HepG2 (cell line): ENCODE measurements at regions not wholly inside any gene's neighbourhood (a gene's known extent, or its start where the extent isn't known, plus 50 kb on each side); places are given as distances from the start of the nearest gene placed in this dataset.

ENCODE experiments used
- ATAC-seq: fragments of 200-7000 bp; cut with Tn5 transposase; 3 replicates; pipeline ENCODE4 v1.9.1; 2020; ENCODE audit warnings: mild to moderate bottlenecking, moderate library complexity
- BruUV-seq: library from RNA; stranded (reverse); fragments of 400-500 nt; replicated peaks from 2 replicates; lab custom pipeline; 2021; lab: Mats Ljungman, UMichigan
- CTCF ChIA-PET: fragments of 300-600 bp; formaldehyde crosslinking; extraction: SDS; loops from one replicate; lab custom pipeline; 2021; ENCODE audit warnings: low total read pairs, inconsistent platforms, low intra/inter-chr PET ratio; lab: Yijun Ruan, JAX
- POLR2A ChIA-PET: fragments of 350-600 bp; sonication (Branson Sonifier 250); formaldehyde crosslinking; loops from one replicate; lab custom pipeline; 2020; ENCODE audit warnings: antibody characterized with exemption, inconsistent platforms; lab: Yijun Ruan, JAX
- DNase-seq: peaks from one replicate; pipeline ENCODE4 v3.0.0-alpha.2; 2015; ENCODE audit warnings: low spot score
- FAIRE-seq: peaks from 3 replicates; lab custom pipeline; 2011; peaks lifted over from hg19 to GRCh38; lab: Jason Lieb, UNC
- H2AFZ ChIP-seq: one replicate; pipeline ENCODE4 v1.6.1; 2011; ENCODE audit warnings: low read length, inconsistent platforms
- H3K27ac ChIP-seq: fragments of 300-600 bp; 3 replicates; pipeline ENCODE4 v1.8.0; 2011; ENCODE audit warnings: mixed run types, mild to moderate bottlenecking, mixed read lengths, low read length, inconsistent platforms; ENCODE audit not compliant: insufficient read depth; ENCODE audit errors: extremely low read length
- H3K27me3 ChIP-seq, 2 experiments: fragments of 200-600 bp in 1 of 2; 2 replicates in 1 of 2; 3 replicates in 1 of 2; pipeline versions ENCODE4 v1.6.0 to v1.8.0; 2011; ENCODE audit warnings: low read length in 2 of 2, mild to moderate bottlenecking in 2 of 2, moderate library complexity in 2 of 2, inconsistent platforms in 1 of 2; ENCODE audit not compliant: insufficient read depth in 2 of 2, control insufficient read depth in 1 of 2
- H3K36me3 ChIP-seq, 2 experiments: fragments of 200-600 bp in 1 of 2; replicated peaks in 1 of 2; 2 replicates in 1 of 2; 3 replicates in 1 of 2; pipeline versions ENCODE4 v1.5.1 to v1.8.0; 2011; ENCODE audit warnings: low read length in 2 of 2, inconsistent platforms in 1 of 2; ENCODE audit not compliant: insufficient read depth in 2 of 2, control insufficient read depth in 1 of 2
- H3K4me1 ChIP-seq: 2 replicates; pipeline ENCODE4 v1.5.1; 2012; ENCODE audit warnings: low read length, inconsistent platforms; ENCODE audit not compliant: insufficient read depth
- H3K4me2 ChIP-seq: 2 replicates; pipeline ENCODE4 v1.6.0; 2011; ENCODE audit warnings: low read depth, low read length, inconsistent platforms
- H3K4me3 ChIP-seq, 3 experiments: fragments of 200-600 bp in 1 of 3; sonication (generic), shearing (Covaris generic) in 1 of 3; replicated peaks in 1 of 3; 2 replicates each; pipeline ENCODE4 v1.5.1; 2011 to 2016; ENCODE audit warnings: low read length in 3 of 3, inconsistent platforms in 2 of 3, low read depth in 2 of 3, mild to moderate bottlenecking in 2 of 3, control low read depth in 1 of 3, mixed read lengths in 1 of 3; ENCODE audit not compliant: insufficient read depth in 1 of 3
- H3K79me2 ChIP-seq: one replicate; pipeline ENCODE4 v1.6.1; 2011; ENCODE audit warnings: low read length, inconsistent platforms; ENCODE audit not compliant: insufficient read depth
- H3K9ac ChIP-seq: 2 replicates; pipeline ENCODE4 v1.6.0; 2011; ENCODE audit warnings: mild to moderate bottlenecking, low read depth, low read length, inconsistent platforms; ENCODE audit not compliant: insufficient read depth
- H3K9me3 ChIP-seq: 2 replicates; pipeline ENCODE4 v1.5.1; 2012; ENCODE audit warnings: mild to moderate bottlenecking, low read length
- H4K20me1 ChIP-seq: 2 replicates; pipeline ENCODE4 v1.6.0; 2011; ENCODE audit warnings: inconsistent platforms, mild to moderate bottlenecking, low read length, moderate library complexity; ENCODE audit not compliant: insufficient read depth
- BRD4 ChIP-seq: sonication (generic); formaldehyde crosslinking; IDR thresholded peaks from 2 replicates; pipeline ENCODE4 v1.4.0; 2020; ENCODE audit warnings: missing genetic modification reagents
- CC2D1A ChIP-seq: sonication (generic); formaldehyde crosslinking; IDR thresholded peaks from 2 replicates; pipeline ENCODE4 v1.8.1; 2023; ENCODE audit warnings: mild to moderate bottlenecking, missing genetic modification reagents
- ESRRA ChIP-seq: sonication (generic); formaldehyde crosslinking; IDR thresholded peaks from 2 replicates; pipeline ENCODE4 v1.5.1; 2020; ENCODE audit warnings: mild to moderate bottlenecking, low read depth, missing genetic modification reagents
- ETV6 ChIP-seq: sonication (generic); formaldehyde crosslinking; conservative IDR thresholded peaks from 2 replicates; pipeline ENCODE4 v1.4.0; 2020; ENCODE audit warnings: missing genetic modification reagents
- MTA1 ChIP-seq: sonication (generic); formaldehyde crosslinking; IDR thresholded peaks from 2 replicates; pipeline ENCODE4 v1.4.0; 2020; ENCODE audit warnings: missing genetic modification reagents, mild to moderate bottlenecking, borderline replicate concordance
- NR2F1 ChIP-seq, 2 experiments: fragments of 450-650 bp in 1 of 2; formaldehyde crosslinking in 1 of 2; IDR thresholded peaks; 2 replicates each; pipeline versions ENCODE4 v1.5.0 to v1.6.1; 2016 to 2020; ENCODE audit warnings: mild to moderate bottlenecking in 1 of 2, missing compliant biosample characterization in 1 of 2, missing genetic modification reagents in 1 of 2, moderate library complexity in 1 of 2
- ZBTB1 ChIP-seq: sonication (generic); formaldehyde crosslinking; IDR thresholded peaks from 2 replicates; pipeline ENCODE4 v1.4.0; 2020; ENCODE audit warnings: missing genetic modification reagents, borderline replicate concordance
- ZNF343 ChIP-seq: sonication (generic); formaldehyde crosslinking; IDR thresholded peaks from 2 replicates; pipeline ENCODE4 v1.4.0; 2020; ENCODE audit warnings: mild to moderate bottlenecking, missing genetic modification reagents
- ZNF501 ChIP-seq: sonication (generic); formaldehyde crosslinking; IDR thresholded peaks from 2 replicates; pipeline ENCODE4 v1.5.1; 2020; ENCODE audit warnings: mild to moderate bottlenecking, moderate library complexity, missing genetic modification reagents
- ZNF644 ChIP-seq: IDR thresholded peaks from 2 replicates; pipeline ENCODE4 v1.6.1; 2016; ENCODE audit warnings: low read depth
- ZNF713 ChIP-seq: sonication (generic); formaldehyde crosslinking; IDR thresholded peaks from 2 replicates; pipeline ENCODE4 v1.4.0; 2020; ENCODE audit warnings: mild to moderate bottlenecking, missing genetic modification reagents
- ZNF75D ChIP-seq: sonication (generic); formaldehyde crosslinking; IDR thresholded peaks from 2 replicates; pipeline ENCODE4 v1.8.1; 2023; ENCODE audit warnings: missing genetic modification reagents, mild to moderate bottlenecking, borderline replicate concordance
- WGBS: methylation state at CpG from one replicate; pipeline ENCODE4 v1.1.6; 2017; ENCODE audit warnings: low lambda C conversion rate; 5-methylcytosine and 5-hydroxymethylcytosine counted together
- in situ Hi-C: cut with HindIII; loops from 2 replicates; pipeline ENCODE4 v1.10.0; 2017; ENCODE audit warnings: low pct_unique_long_range_greater_than_20kb; ENCODE audit not compliant: extremely low pct_ligation_motif_present
- intact Hi-C: fragments of 100-400 bp; cut with micrococcal nuclease; formaldehyde crosslinking; loops from one replicate; pipeline ENCODE4 v1.10.0; 2022; ENCODE audit not compliant: unreplicated experiment
- TF ChIP-seq, protein P1 (sequence below), 2 experiments: fragments of 450-650 bp in 1 of 2; sonication (generic) in 1 of 2; formaldehyde crosslinking in 1 of 2; IDR thresholded peaks; 2 replicates each; pipeline versions ENCODE4 v1.6.1 to v1.8.0; 2016 to 2022; ENCODE audit warnings: antibody characterized with exemption in 1 of 2, mild to moderate bottlenecking in 1 of 2, missing genetic modification reagents in 1 of 2

DNA sequence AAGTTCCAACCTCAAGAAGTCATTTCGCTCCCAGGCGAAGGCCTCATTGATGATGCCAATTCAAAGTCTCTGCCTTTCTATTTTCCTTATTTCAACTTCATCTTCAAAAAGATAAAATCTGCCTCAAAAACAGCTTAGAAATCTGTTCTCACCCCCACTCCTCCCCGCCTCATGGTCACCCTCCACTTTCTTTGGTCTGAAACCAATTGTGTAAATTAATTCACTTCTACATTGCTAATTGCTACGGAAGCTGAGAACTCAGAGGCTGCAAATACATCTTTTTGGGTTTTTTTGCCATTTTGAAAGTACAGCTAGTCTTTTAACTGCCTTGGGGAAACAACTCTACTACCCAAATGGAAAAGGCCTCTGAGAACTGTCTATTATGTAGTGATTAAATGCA is 350.0 kb upstream of the SLC24A2 start:
- 12% methylated on average over 4 of the region's 4 CpGs for WGBS
- Histone ChIP-seq H3K4me3 (no peak overlapping the region), H3K27me3 (no peaks in the 10 kb centered on the region; a peak in 2 of 5 replicates), H2AFZ (no peak overlapping the region), H3K79me2 (no peaks in the 10 kb centered on the region), H3K36me3 (no peaks in the 10 kb centered on the region), H3K9ac (no peak overlapping the region), H3K4me1 (no peaks in the 10 kb centered on the region), H3K27ac (no peak overlapping the region), H4K20me1 (no peaks in the 10 kb centered on the region), H3K9me3 (no peaks in the 10 kb centered on the region), H3K4me2 (no peak overlapping the region)
- CTCF ChIA-PET, result no interaction called here
- no peak for TF ChIP-seq ZNF343 (CRISPR knock-in tag)
- no peak for TF ChIP-seq ETV6 (CRISPR knock-in tag)
- no peak for TF ChIP-seq ZNF644 (CRISPR knock-in tag)
- TF ChIP-seq ZNF501 (CRISPR knock-in tag), result no peak
- no peak for TF ChIP-seq ZBTB1
- no peak for TF ChIP-seq NR2F1 (CRISPR knock-in tag; IDR thresholded peaks at IDR 0.05)
- TF ChIP-seq ESRRA (CRISPR knock-in tag), result no peak
- no peak for TF ChIP-seq CC2D1A
- TF ChIP-seq BRD4 (CRISPR knock-in tag), result no peak
- no peak for TF ChIP-seq ZNF75D
- TF ChIP-seq ZNF713 (CRISPR knock-in tag), result no peak
- TF ChIP-seq MTA1 (CRISPR knock-in tag), result no peak
- TF ChIP-seq, protein P1, sequence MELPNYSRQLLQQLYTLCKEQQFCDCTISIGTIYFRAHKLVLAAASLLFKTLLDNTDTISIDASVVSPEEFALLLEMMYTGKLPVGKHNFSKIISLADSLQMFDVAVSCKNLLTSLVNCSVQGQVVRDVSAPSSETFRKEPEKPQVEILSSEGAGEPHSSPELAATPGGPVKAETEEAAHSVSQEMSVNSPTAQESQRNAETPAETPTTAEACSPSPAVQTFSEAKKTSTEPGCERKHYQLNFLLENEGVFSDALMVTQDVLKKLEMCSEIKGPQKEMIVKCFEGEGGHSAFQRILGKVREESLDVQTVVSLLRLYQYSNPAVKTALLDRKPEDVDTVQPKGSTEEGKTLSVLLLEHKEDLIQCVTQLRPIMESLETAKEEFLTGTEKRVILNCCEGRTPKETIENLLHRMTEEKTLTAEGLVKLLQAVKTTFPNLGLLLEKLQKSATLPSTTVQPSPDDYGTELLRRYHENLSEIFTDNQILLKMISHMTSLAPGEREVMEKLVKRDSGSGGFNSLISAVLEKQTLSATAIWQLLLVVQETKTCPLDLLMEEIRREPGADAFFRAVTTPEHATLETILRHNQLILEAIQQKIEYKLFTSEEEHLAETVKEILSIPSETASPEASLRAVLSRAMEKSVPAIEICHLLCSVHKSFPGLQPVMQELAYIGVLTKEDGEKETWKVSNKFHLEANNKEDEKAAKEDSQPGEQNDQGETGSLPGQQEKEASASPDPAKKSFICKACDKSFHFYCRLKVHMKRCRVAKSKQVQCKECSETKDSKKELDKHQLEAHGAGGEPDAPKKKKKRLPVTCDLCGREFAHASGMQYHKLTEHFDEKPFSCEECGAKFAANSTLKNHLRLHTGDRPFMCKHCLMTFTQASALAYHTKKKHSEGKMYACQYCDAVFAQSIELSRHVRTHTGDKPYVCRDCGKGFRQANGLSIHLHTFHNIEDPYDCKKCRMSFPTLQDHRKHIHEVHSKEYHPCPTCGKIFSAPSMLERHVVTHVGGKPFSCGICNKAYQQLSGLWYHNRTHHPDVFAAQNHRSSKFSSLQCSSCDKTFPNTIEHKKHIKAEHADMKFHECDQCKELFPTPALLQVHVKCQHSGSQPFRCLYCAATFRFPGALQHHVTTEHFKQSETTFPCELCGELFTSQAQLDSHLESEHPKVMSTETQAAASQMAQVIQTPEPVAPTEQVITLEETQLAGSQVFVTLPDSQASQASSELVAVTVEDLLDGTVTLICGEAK (IDR thresholded peaks at IDR 0.05), result no peak
- TF ChIP-seq, protein P1 (CRISPR knock-in tag; IDR thresholded peaks at IDR 0.05), result no peak
- DNase-seq (no peak), FAIRE-seq (no peak), ATAC-seq (no peak)
- intact Hi-C loops, result no loop called here
- no TSS peak for BruUV-seq
- in situ Hi-C loops, result no loop called here
- POLR2A ChIA-PET, result no interaction called here
